ENCODE measurements at regions not wholly inside any gene's neighbourhood (a gene's known extent, or its start where the extent isn't known, plus 50 kb on each side); places are given as distances from the start of the nearest gene placed in this dataset.

DNA sequence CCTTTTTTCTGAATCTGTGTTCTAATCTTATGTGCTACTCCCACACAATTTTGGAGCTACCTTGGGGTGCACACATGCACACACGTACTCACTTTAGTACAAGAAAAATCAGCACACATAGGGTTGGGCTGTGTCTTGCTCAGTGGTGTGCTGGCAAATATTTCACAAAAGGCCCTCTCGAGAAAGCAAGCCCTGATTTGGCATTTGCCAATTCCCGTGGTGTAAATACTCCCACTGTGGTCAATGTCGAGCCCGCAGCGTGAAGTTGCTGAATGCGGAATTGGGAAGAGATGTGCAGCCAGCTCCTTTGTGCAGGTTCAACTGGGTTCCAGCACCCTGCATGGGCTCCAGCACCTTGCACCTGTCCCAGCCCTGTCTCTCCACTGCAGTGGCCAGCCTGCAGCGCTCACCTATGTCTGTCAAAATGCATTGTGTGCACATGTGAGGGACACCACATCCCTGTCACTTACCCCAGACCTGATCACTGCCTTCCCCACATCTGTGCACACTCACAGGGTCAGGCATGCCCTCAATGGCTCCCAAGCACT lies 78.4 kb upstream of the WNT4 start:
- TF ChIP-seq, protein P1, sequence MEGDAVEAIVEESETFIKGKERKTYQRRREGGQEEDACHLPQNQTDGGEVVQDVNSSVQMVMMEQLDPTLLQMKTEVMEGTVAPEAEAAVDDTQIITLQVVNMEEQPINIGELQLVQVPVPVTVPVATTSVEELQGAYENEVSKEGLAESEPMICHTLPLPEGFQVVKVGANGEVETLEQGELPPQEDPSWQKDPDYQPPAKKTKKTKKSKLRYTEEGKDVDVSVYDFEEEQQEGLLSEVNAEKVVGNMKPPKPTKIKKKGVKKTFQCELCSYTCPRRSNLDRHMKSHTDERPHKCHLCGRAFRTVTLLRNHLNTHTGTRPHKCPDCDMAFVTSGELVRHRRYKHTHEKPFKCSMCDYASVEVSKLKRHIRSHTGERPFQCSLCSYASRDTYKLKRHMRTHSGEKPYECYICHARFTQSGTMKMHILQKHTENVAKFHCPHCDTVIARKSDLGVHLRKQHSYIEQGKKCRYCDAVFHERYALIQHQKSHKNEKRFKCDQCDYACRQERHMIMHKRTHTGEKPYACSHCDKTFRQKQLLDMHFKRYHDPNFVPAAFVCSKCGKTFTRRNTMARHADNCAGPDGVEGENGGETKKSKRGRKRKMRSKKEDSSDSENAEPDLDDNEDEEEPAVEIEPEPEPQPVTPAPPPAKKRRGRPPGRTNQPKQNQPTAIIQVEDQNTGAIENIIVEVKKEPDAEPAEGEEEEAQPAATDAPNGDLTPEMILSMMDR (IDR thresholded peaks at IDR 0.05; ENCODE audit: insufficient read depth, low read length) = no peak
- no peak for DNase-seq (ENCODE audit: low read depth)
- H3K4me3 ChIP-seq (ENCODE audit: low read depth, low read length) = no peak overlapping the region

DNA sequence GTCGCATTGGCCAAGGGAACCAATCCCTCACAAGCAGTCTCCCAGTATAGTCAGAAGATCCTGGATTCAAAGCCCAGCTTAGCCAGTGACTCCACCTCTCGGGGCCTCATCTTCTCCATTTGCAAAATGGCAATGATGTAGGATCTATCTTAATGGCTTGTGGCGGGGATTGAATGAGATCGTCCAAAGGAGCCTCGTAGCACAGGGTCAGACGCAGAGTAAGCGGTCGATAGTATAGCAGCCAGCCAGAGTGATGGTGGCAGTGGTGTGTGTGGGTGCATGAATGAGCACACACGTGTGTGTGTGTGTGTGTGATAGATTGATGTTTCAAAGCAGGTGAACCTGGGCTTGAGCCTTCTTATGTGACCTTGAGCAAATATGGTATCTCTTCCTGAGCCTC lies 79.8 kb upstream of the WNT4 start:
- TF ChIP-seq, protein P1 (IDR thresholded peaks at IDR 0.05; ENCODE audit: insufficient read depth, low read length) = no peak
- no peak overlapping the region for H3K4me3 ChIP-seq (ENCODE audit: low read depth, low read length)
- DNase-seq (ENCODE audit: low read depth) = no peak

DNA sequence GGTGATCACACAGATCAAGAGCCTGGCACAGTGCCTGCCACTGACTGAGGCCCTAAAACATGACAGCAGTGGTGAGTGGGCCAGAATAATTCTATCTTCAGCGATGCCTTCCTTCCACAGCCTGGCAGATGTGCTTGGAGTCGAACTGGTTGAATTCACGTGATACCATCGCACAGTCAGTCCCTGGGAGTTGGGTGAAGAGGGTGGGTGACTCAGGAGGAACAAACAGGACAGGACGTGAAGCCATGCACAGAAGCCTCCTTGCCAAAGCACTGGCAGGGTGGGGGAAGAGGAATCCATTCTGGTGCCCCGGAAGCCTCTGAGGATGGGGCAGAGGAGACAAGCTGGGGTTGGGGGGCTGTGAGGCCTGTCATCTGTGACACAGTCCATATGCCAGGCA lies 80.3 kb upstream of the WNT4 start:
- DNase-seq (ENCODE audit: low read depth) = no peak
- TF ChIP-seq, protein P1 (IDR thresholded peaks at IDR 0.05; ENCODE audit: insufficient read depth, low read length) = no peak
- H3K4me3 ChIP-seq (ENCODE audit: low read depth, low read length) = no peak overlapping the region

DNA sequence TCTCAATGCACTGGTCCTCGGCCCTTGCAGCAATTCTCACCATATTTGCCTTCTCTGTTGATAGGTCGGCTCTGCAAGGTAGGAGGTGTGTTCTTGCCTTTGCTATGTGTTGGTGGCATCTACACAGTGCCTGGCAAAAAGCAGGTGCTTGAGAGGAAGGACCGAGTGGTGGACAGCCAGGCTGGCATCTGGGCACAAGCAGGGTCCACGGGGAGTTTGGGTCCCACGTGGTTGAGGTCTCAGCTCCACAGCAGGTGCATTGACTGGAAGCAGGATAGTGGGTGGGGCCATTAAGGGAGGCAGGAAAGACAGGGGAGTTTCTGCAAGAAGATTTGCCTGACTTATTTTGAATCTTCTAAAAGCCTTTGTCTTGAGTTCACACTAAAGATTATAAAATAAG lies 81.2 kb upstream of the WNT4 start:
- no peak overlapping the region for H3K4me3 ChIP-seq (ENCODE audit: low read depth, low read length)
- DNase-seq (ENCODE audit: low read depth) = no peak
- TF ChIP-seq, protein P1 (IDR thresholded peaks at IDR 0.05; ENCODE audit: insufficient read depth, low read length) = no peak

DNA sequence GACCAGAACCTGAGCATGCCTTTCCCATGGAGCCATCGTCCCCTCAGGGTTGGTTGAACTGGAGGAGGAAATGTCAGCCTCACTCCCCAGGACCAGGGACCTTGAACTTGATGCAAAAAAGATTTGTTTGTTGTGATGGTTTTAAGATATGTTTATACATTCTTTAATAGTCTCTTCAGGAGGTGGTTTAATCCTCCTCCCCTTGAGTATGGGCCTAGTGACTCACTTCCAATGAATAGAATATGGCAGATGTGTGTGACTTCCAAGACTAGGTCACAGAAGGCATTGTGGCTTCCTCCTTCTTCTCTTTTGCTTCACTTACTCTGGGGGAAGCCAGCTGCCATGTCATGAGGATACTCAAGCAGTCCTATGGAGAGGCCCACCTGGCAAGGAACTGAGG lies 81.7 kb upstream of the WNT4 start:
- TF ChIP-seq, protein P1 (IDR thresholded peaks at IDR 0.05; ENCODE audit: insufficient read depth, low read length) = no peak
- no peak for DNase-seq (ENCODE audit: low read depth)
- H3K4me3 ChIP-seq (ENCODE audit: low read depth, low read length) = no peak overlapping the region

DNA sequence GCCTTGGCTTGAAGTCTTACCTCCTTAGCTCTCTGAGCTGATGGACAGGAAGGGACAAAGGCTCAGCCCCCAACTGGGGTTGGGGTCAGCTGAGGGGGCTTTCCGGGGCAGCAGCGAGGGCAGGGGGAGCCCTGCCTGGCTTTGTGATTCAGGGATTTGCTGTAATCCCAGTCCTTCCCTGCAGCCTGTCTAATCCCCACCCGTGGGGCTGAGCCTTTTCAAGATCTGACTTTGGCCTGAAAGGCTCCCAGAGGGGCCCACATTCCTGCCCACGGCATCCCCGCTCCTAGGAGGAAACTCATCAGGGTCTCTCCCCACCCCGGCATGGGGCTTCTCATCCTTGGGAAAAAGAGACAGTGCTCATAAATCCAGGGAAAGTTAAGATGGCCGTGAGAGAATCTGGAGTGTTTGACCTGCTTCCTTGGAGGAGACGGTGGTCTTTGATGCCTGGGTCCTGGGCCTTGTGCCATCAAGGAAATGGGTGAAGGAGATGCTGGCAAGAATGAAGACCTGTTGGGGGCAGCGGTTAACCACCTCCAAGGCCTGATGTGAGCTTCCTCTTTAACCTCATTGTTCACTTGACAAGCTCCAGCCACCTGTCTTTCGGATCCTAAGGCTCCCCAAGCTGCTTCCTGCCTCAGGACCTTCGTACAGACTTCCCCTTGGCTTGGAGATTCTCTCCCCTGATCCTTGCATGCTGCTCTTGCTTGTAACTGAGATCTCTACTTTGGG lies 83.1 kb upstream of the WNT4 start:
- DNase-seq (ENCODE audit: low read depth) = no peak
- TF ChIP-seq, protein P1 (IDR thresholded peaks at IDR 0.05; ENCODE audit: insufficient read depth, low read length) = no peak
- H3K4me3 ChIP-seq (ENCODE audit: low read depth, low read length) = no peak overlapping the region

Data from fibroblast of the aortic adventitia (primary cell).